HG03064 (cell line): ENCODE measurements at regions not wholly inside any gene's neighbourhood (a gene's known extent, or its start where the extent isn't known, plus 50 kb on each side); places are given as distances from the start of the nearest gene placed in this dataset.

Experiments
- ATAC-seq: cut with Tn5 transposase; IDR thresholded peaks from one replicate; pipeline ENCODE4 v1.9.1; 2021; ENCODE audit warnings: low read depth; ENCODE audit not compliant: unreplicated experiment

- ATAC-seq, result no peak
These were observed 873.8 kb upstream of the GCFC2 start for GRCh38 chr2:76584474-76584873.

- ATAC-seq, result no peak
These were observed 869.2 kb upstream of the GCFC2 start for GRCh38 chr2:76579911-76580310.

- ATAC-seq, result no peak
These were observed 862.3 kb upstream of the GCFC2 start for GRCh38 chr2:76572981-76573380.

DNA sequence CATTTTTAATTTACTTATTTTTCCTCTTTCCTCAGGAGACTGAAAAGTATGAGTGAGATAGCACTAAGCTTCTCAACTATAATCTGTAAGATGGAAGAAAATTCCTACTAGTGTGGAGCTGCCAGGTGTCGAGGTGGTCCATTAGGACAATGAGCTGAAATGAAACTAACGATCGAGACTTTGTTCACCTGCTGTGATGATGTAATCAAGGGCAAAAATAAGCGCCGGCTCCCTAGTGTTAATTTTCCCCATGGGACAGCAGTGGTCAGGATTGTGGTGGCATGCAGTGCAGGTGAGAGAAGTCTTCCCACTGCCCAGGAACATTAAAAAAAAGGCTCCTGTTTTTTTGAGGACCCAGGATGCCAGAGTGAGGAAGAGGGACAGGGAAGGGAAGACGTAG, 859.1 kb upstream of the GCFC2 start:
- ATAC-seq, result no peak

GRCh38 chr2:76567478-76567877, 856.8 kb upstream of the GCFC2 start:
- ATAC-seq, result no peak

GRCh38 chr2:76564734-76565133, 854.0 kb upstream of the GCFC2 start:
- no peak for ATAC-seq

- ATAC-seq, result no peak
These were observed 853.0 kb upstream of the GCFC2 start for GRCh38 chr2:76563730-76564129.

DNA sequence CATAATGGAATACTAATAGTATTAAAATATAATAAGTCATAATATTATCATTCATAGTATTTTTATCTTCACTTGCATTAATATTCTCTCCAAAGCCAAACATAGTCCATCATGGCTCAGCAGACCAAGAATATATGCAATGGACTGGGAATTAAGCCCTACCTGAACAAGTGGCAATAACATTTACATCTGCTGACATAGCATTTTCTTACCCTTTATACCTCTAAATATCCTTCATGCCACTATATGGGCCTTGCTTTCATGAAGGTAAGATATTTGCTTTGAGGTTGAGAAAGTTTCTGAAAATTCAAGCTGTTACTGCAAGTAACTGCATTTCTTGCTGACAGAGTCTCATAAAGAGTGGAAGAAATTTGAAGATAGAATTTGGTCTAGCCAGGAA, 847.4 kb upstream of the GCFC2 start:
- no peak for ATAC-seq

GRCh38 chr2:76556018-76556417, 845.3 kb upstream of the GCFC2 start:
- ATAC-seq, result no peak

DNA sequence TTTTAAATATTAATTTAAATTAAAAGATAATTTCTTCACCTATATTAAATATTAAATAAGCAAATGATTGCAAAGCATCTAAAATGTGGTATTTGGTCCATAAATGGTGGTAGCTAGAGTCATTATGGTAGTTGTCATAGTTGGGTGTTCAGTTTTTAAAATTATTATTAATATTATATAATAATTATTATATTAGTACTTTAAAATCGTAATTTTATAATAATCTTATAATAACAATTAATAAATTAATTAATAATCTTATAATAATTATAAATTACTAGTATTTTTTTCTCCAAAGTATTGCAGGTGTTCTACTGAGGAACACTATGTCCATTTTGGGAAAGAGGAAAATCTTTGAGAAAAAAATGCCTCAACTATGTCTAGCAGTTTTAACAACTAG, 835.5 kb upstream of the GCFC2 start:
- ATAC-seq, result no peak

- no peak for ATAC-seq
These were observed 834.2 kb upstream of the GCFC2 start for GRCh38 chr2:76544901-76545300.

- ATAC-seq, result no peak
These were observed 806.8 kb upstream of the GCFC2 start for GRCh38 chr2:76517574-76517909.

DNA sequence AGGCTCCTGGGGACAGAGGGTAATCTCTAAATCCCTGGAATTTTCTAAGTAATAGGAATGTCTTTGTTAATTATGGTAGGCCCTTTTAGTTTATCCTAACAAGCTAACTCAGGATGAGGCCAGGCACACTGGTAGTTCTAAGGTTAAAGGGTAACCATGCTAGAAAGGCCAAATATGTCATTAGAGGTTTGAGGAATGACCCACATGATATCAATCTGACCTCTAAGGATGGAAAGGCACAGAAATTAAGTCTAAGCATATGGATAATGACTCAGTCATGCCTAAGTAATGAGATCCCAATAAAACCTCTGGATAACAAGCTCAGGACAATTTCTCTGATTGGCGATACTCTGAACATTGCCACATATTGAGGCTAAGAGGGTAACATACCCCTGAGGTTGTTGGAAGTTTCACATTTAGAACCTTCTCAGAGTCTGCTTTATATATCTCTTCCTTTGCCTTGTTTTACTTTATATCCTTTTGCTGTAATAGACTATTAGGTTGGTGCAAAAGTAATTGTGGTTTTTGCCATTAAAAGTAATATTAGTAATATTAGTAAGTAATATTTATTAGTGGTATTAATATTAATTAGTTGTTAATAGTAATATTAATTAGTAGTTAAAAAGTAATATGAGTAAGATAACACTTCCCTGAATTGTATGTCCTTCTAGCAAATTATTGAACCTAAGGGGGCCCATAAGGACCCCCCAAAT, 806.3 kb upstream of the GCFC2 start:
- ATAC-seq, result no peak

DNA sequence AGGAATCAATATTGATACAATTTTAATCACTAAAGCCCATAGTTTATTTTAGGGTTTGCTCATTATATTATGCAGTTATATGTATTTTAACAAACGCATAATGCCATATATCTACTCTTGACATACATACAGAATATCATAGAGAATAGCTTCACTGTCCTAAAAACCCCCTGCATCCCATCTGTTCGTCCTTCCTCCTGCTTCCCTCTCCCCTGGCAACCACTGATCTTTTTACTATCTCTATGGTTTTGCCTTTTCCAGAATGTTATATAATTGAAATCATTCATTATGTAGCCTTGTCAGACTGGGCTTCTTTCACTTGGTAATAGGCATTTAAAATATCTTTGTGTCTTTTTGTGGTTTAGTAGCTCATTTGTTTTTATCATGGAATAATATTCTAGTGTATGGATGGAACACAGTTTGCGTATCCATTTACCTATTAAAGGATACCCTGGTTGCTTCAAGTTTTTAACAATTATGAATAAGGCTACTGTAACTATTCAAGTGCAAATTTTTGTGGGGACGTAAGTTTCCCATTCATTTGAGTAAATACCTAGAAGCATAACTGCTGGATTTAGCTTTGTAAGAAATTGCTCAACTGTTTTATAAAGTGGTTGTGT, 801.6 kb upstream of the GCFC2 start:
- no peak for ATAC-seq

DNA sequence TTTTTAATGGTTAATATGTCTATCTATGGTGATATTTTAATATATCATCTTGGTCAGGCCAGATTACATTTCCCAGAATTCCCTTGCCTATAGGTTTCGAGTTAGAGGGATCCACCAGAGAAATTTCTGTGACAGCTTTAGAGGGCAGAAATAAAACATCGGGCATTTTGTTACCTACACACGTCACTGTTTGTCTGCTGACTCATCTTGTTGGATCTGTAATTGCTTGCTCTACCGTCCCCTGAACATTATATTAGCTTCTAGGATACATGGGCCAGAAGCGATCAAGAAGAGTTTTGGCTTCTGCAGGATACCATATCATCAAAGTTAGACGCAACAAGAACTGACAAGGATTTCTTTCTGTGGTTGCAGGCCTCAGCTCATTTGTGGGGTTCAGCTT, 795.8 kb upstream of the GCFC2 start:
- ATAC-seq, result no peak

GRCh38 chr2:76501641-76502040, 790.9 kb upstream of the GCFC2 start:
- ATAC-seq, result no peak

DNA sequence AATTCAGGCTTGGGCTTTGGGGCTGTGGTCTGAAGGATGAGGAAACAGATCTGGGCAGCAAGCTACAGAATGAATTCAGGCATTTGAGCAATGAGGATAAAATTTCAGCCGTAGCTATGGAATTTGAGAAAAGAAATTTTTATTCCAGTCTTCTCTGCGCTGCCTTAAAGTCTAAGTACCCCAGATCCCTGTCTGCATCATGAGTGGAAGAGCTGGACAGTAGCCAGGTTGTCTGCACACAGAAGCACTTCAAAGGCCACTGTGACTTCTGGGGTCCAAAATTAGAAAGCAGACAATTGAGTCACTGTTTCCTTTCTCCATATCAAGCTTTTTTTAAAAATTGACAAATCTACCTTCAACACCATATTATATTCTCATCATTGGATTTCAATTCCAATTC, 787.6 kb upstream of the GCFC2 start:
- no peak for ATAC-seq

- no peak for ATAC-seq
These were observed 780.8 kb upstream of the GCFC2 start for GRCh38 chr2:76491503-76491902.

DNA sequence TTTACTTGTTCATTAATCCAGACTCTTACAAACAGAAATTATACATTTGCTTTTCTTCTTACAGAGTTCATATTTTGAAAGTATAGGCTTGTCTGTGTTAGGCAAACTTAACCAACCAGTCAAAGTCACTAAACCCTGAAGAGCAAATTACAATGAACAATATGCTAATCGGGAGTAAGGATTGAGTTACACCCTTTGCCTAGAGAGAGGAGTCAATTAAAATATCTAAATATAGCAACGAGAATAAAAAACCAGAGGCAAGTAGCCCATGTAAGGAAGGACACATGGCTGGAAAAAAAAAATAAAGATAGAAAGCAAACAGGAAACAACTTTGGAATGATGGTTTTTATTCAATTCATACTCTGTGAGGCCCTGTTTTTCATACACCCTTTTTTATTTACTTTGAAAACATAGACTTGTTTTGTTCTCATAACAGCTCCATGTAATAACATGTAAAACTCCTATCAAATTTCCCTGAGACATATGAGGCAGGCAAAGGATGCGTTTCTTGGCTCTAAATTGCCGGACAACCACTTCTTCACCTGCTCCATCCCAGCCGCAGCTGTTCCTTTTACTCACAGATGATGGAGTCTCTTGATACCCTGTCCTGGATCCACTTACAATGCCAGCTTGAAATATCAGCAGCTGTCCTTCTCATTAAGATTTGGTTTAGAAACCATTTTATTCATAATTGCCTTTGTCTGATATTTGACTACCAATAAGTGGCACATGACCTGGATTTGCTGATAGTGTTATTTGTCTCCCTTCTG, 767.7 kb upstream of the GCFC2 start:
- ATAC-seq, result no peak

GRCh38 chr2:76472946-76473345, 762.2 kb upstream of the GCFC2 start:
- ATAC-seq, result no peak

- no peak for ATAC-seq
These were observed 758.4 kb upstream of the GCFC2 start for GRCh38 chr2:76469066-76469465.

- no peak for ATAC-seq
These were observed 756.6 kb upstream of the GCFC2 start for GRCh38 chr2:76467326-76467725.
